B cell (primary cell): ENCODE measurements at regions not wholly inside any gene's neighbourhood (a gene's known extent, or its start where the extent isn't known, plus 50 kb on each side); places are given as distances from the start of the nearest gene placed in this dataset.

Source experiments
- ATAC-seq: fragments of 200-7000 bp; cut with Tn5 transposase; one replicate; pipeline ENCODE4 v1.10.0; 2021; ENCODE audit warnings: low read depth, mild to moderate bottlenecking, moderate number of reproducible peaks, moderate library complexity
- CTCF ChIA-PET: fragments of 350-600 bp; sonication (Branson Sonifier 250); formaldehyde crosslinking; loops from one replicate; lab custom pipeline; 2021; ENCODE audit warnings: antibody characterized with exemption, inconsistent platforms; lab: Charles Lee
- POLR2A ChIA-PET: fragments of 350-600 bp; sonication (Branson Sonifier 250); formaldehyde crosslinking; loops from one replicate; lab custom pipeline; 2021; ENCODE audit warnings: antibody characterized with exemption; lab: Charles Lee
- DNase-seq: peaks from one replicate; pipeline ENCODE4 v3.0.0; 2013
- H2AFZ ChIP-seq: 2 replicates; pipeline ENCODE4 v1.6.1; 2012; ENCODE audit warnings: mild to moderate bottlenecking, low read depth, low read length; ENCODE audit not compliant: insufficient read depth, poor library complexity, severe bottlenecking
- H3K27ac ChIP-seq, 2 donors: 1 replicate in 1 of 2; 2 replicates in 1 of 2; pipeline ENCODE4 v1.5.1; 2012 to 2013; ENCODE audit warnings: low read length in 2 of 2, mild to moderate bottlenecking in 2 of 2, moderate library complexity in 1 of 2
- H3K27me3 ChIP-seq, 4 experiments: fragments of 200-600 bp in 1 of 4; sonication (generic) in 1 of 4; replicated peaks in 1 of 4; 1 replicate in 2 of 4; 2 replicates in 2 of 4; pipeline versions ENCODE4 v1.6.1 to v1.7.0; 2013 to 2016; ENCODE audit warnings: low read length in 3 of 4, mild to moderate bottlenecking in 2 of 4, mixed read lengths in 1 of 4, moderate library complexity in 1 of 4; ENCODE audit not compliant: insufficient read depth in 4 of 4, control insufficient read depth in 3 of 4; ENCODE audit errors: control extremely low read depth in 1 of 4
- H3K36me3 ChIP-seq, 2 experiments: replicated peaks in 1 of 2; 1 replicate in 1 of 2; 2 replicates in 1 of 2; pipeline versions ENCODE4 v1.6.1 to v1.7.1; 2013; ENCODE audit warnings: low read length in 1 of 2; ENCODE audit not compliant: insufficient read depth in 2 of 2, control insufficient read depth in 1 of 2; ENCODE audit errors: control extremely low read depth in 1 of 2, extremely low read depth in 1 of 2
- H3K4me1 ChIP-seq, 2 donors: fragments of 200-600 bp in 1 of 2; sonication (generic) in 1 of 2; 1 replicate in 1 of 2; 2 replicates in 1 of 2; pipeline versions ENCODE4 v1.5.1 to v1.6.1; 2013 to 2017; ENCODE audit warnings: low read length in 2 of 2; ENCODE audit not compliant: control insufficient read depth in 2 of 2, insufficient read depth in 2 of 2
- H3K4me2 ChIP-seq: replicated peaks from 2 replicates; pipeline ENCODE3; 2012; ENCODE audit warnings: mild to moderate bottlenecking, low read depth, low read length; ENCODE audit not compliant: poor library complexity, severe bottlenecking
- H3K4me3 ChIP-seq, 5 experiments: fragments of 200-600 bp in 1 of 5; sonication (generic) in 1 of 5; 1 replicate in 3 of 5; 2 replicates in 2 of 5; pipeline versions ENCODE4 v1.5.1 to v1.7.0; 2011 to 2016; ENCODE audit warnings: low read length in 4 of 5, mild to moderate bottlenecking in 4 of 5, low read depth in 2 of 5, control low read depth in 1 of 5, moderate library complexity in 1 of 5; ENCODE audit not compliant: insufficient read depth in 1 of 5; ENCODE audit errors: control extremely low read depth in 1 of 5, extremely low read depth in 1 of 5
- H3K79me2 ChIP-seq: fragments of 200-600 bp; sonication (generic); one replicate; pipeline ENCODE4 v1.6.0; 2016; ENCODE audit warnings: low read length; ENCODE audit not compliant: control insufficient read depth, insufficient read depth
- H3K9ac ChIP-seq: fragments of 200-600 bp; sonication (generic); 2 replicates; pipeline ENCODE4 v1.6.1; 2017; ENCODE audit warnings: mild to moderate bottlenecking, low read length, moderate library complexity
- H3K9me3 ChIP-seq, 3 donors: one replicate each; pipeline versions ENCODE4 v1.6.1 to v1.7.1; 2013; ENCODE audit warnings: low read length in 2 of 3; ENCODE audit not compliant: control insufficient read depth in 2 of 3, insufficient read depth in 1 of 3; ENCODE audit errors: control extremely low read depth in 1 of 3
- H4K20me1 ChIP-seq: 2 replicates; pipeline ENCODE4 v1.6.0; 2012; ENCODE audit warnings: mild to moderate bottlenecking, low read length; ENCODE audit not compliant: insufficient read depth, control insufficient read depth, poor library complexity, severe bottlenecking
- H3K27ac Mint-ChIP-seq: one replicate; pipeline ENCODE4 v1.8.0; 2021; ENCODE audit warnings: mixed read lengths
- H3K27me3 Mint-ChIP-seq: one replicate; pipeline ENCODE4 v1.8.0; 2021; ENCODE audit warnings: mixed read lengths
- H3K4me1 Mint-ChIP-seq: one replicate; pipeline ENCODE4 v1.8.0; 2021; ENCODE audit warnings: mixed read lengths
- H3K4me3 Mint-ChIP-seq: one replicate; pipeline ENCODE4 v1.8.0; 2021; ENCODE audit warnings: mixed read lengths
- H3K9me3 Mint-ChIP-seq: one replicate; pipeline ENCODE4 v1.8.0; 2022; ENCODE audit warnings: mixed read lengths; ENCODE audit not compliant: insufficient read depth
- EZH2 ChIP-seq: IDR thresholded peaks from 2 replicates; pipeline ENCODE4 v1.6.1; 2012; ENCODE audit warnings: borderline replicate concordance, low read depth, mild to moderate bottlenecking, moderate library complexity, low read length; ENCODE audit not compliant: insufficient read depth, poor library complexity, severe bottlenecking
- WGBS: methylation state at CpG from one replicate; pipeline ENCODE4 v1.1.5; 2013; ENCODE audit warnings: missing lambda C conversion rate; ENCODE audit not compliant: insufficient coverage; 5-methylcytosine and 5-hydroxymethylcytosine counted together
- intact Hi-C: fragments of 100-400 bp; cut with micrococcal nuclease; formaldehyde crosslinking; loops from one replicate; pipeline ENCODE4 v1.10.0; 2022
- TF ChIP-seq, protein P1 (sequence below): fragments of 200-600 bp; IDR thresholded peaks from one replicate; pipeline ENCODE4 v1.8.0; 2022; ENCODE audit warnings: antibody characterized with exemption, mild to moderate bottlenecking

DNA sequence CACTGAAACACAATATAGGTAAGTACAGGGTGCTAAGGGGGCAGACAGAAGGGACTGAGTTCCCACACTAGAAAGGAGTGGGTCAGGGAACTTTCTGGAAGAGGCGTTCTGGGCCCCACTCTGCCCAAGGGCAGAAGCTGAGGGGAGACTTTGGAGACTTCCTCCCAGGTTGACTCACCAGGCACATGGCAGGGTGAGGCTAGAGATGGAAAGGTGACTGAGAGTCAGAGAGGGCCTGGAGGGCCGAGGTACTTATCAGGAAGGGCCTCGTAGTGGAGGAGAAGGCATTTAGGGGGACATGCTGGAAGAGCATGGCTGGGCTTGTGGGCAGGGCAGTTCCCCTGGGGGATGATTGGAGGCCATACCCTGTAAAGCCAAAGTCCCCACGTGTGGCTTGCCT is 159.9 kb upstream of the JUN start:
- Histone ChIP-seq H3K27ac (no peak overlapping the region), H3K4me1 (peaks cover 32 to 42% of the 10 kb centered on the region in 2 donors), H3K79me2 (no peaks in the 10 kb centered on the region), H4K20me1 (no peaks in the 10 kb centered on the region), H3K9ac (no peak overlapping the region), H3K27me3 (no peaks in the 10 kb centered on the region), H2AFZ (no peak overlapping the region), H3K36me3 (no peaks in the 10 kb centered on the region), H3K9me3 (no peaks in the 10 kb centered on the region), H3K4me2 (no peak overlapping the region), H3K4me3 (no peak overlapping the region)
- Mint-ChIP-seq H3K4me3 (no peak overlapping the region), H3K27ac (peak overlapping the region; percentile 6), H3K9me3 (no peaks in the 10 kb centered on the region), H3K27me3 (no peaks in the 10 kb centered on the region), H3K4me1 (peaks cover 46% of the 10 kb centered on the region)
- WGBS: 86% methylated on average over 4 of the region's 4 CpGs
- CTCF ChIA-PET: no interaction called here
- intact Hi-C loops: no loop called here
- no peak for ATAC-seq
- TF ChIP-seq, protein P1, sequence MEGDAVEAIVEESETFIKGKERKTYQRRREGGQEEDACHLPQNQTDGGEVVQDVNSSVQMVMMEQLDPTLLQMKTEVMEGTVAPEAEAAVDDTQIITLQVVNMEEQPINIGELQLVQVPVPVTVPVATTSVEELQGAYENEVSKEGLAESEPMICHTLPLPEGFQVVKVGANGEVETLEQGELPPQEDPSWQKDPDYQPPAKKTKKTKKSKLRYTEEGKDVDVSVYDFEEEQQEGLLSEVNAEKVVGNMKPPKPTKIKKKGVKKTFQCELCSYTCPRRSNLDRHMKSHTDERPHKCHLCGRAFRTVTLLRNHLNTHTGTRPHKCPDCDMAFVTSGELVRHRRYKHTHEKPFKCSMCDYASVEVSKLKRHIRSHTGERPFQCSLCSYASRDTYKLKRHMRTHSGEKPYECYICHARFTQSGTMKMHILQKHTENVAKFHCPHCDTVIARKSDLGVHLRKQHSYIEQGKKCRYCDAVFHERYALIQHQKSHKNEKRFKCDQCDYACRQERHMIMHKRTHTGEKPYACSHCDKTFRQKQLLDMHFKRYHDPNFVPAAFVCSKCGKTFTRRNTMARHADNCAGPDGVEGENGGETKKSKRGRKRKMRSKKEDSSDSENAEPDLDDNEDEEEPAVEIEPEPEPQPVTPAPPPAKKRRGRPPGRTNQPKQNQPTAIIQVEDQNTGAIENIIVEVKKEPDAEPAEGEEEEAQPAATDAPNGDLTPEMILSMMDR: no peak
- no peak for TF ChIP-seq EZH2
- no peak for DNase-seq
- POLR2A ChIA-PET: no interaction called here

DNA sequence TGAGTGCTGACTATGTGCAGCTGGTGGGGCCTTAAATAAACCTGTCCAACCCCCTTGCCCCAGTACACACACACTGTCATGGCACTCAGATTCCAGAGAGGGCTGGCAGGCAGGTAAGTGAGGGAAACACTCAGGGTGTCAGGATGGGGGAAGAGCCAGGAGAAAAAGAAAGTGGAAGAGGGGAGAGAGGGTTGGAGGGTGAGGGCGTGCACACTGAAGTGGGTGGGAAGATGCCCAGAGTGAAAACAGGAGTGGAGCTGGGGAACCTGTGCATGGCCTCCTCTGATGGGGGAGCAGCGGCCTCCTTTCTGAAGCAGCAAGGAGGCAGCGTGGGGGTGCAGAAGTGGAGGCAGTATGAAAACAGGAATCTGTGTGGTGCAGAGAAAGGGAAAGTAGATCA is 160.6 kb upstream of the JUN start:
- no peaks in the 10 kb centered on the region for H3K27me3 ChIP-seq
- H3K27ac ChIP-seq: no peak overlapping the region
- Mint-ChIP-seq H3K27ac (no peak overlapping the region), H3K9me3 (no peaks in the 10 kb centered on the region), H3K27me3 (no peaks in the 10 kb centered on the region), H3K4me3 (no peak overlapping the region), H3K4me1 (peaks cover 46% of the 10 kb centered on the region)
- H2AFZ ChIP-seq: peak overlapping the region; percentile 25
- no peaks in the 10 kb centered on the region for H3K9me3 ChIP-seq
- ChIA-PET CTCF (no interaction called here), POLR2A (no interaction called here)
- H4K20me1 ChIP-seq: no peaks in the 10 kb centered on the region
- intact Hi-C loops: no loop called here
- WGBS: 88% methylated on average over 3 of the region's 3 CpGs
- no peaks in the 10 kb centered on the region for H3K36me3 ChIP-seq
- H3K4me1 ChIP-seq: peaks cover 32 to 44% of the 10 kb centered on the region in 2 donors
- no peak overlapping the region for H3K4me3 ChIP-seq
- H3K9ac ChIP-seq: no peak overlapping the region
- DNase-seq (no peak), ATAC-seq (no peak)
- no peak overlapping the region for H3K4me2 ChIP-seq
- no peaks in the 10 kb centered on the region for H3K79me2 ChIP-seq
- no peak for TF ChIP-seq EZH2
- TF ChIP-seq, protein P1: no peak
